ENCODE measurements at regions not wholly inside any gene's neighbourhood (a gene's known extent, or its start where the extent isn't known, plus 50 kb on each side); places are given as distances from the start of the nearest gene placed in this dataset.

GRCh38 chr1:209326831-209327230 is 256.7 kb upstream of the CAMK1G start:
- no peaks in the 10 kb centered on the region for H3K27me3 ChIP-seq (ENCODE audit: control insufficient read depth, insufficient read depth, low read length)
- no peak overlapping the region for H3K9ac ChIP-seq (ENCODE audit: low read length)
- no peaks in the 10 kb centered on the region for H3K4me1 ChIP-seq (ENCODE audit: control insufficient read depth, low read depth, low read length)
- H3K27ac ChIP-seq (ENCODE audit: low read length), result no peak overlapping the region
- H3K4me3 ChIP-seq (ENCODE audit: low read length), result no peak overlapping the region
- H3K36me3 ChIP-seq (ENCODE audit: control insufficient read depth, low read depth, low read length), result no peaks in the 10 kb centered on the region
- H3K9me3 ChIP-seq (ENCODE audit: control insufficient read depth, low read depth, low read length), result no peaks in the 10 kb centered on the region

GRCh38 chr1:209328196-209328595 is 255.3 kb upstream of the CAMK1G start:
- no peaks in the 10 kb centered on the region for H3K4me1 ChIP-seq (ENCODE audit: control insufficient read depth, low read depth, low read length)
- no peak overlapping the region for H3K27ac ChIP-seq (ENCODE audit: low read length)

GRCh38 chr1:209335178-209335577 is 248.3 kb upstream of the CAMK1G start:
- H3K4me3 ChIP-seq (ENCODE audit: low read length), result no peak overlapping the region
- H3K4me1 ChIP-seq (ENCODE audit: control insufficient read depth, low read depth, low read length), result no peaks in the 10 kb centered on the region
- no peaks in the 10 kb centered on the region for H3K9me3 ChIP-seq (ENCODE audit: control insufficient read depth, low read depth, low read length)
- no peak overlapping the region for H3K9ac ChIP-seq (ENCODE audit: low read length)
- H3K27ac ChIP-seq (ENCODE audit: low read length), result no peak overlapping the region
- no peaks in the 10 kb centered on the region for H3K36me3 ChIP-seq (ENCODE audit: control insufficient read depth, low read depth, low read length)
- H3K27me3 ChIP-seq (ENCODE audit: control insufficient read depth, insufficient read depth, low read length), result no peaks in the 10 kb centered on the region

More at GRCh38 chr1:209328196-209328595, 255.3 kb upstream of the CAMK1G start:
- Histone ChIP-seq H3K4me3 (ENCODE audit: low read length) (no peak overlapping the region), H3K9ac (ENCODE audit: low read length) (no peak overlapping the region), H3K9me3 (ENCODE audit: control insufficient read depth, low read depth, low read length) (no peaks in the 10 kb centered on the region), H3K27me3 (ENCODE audit: control insufficient read depth, insufficient read depth, low read length) (no peaks in the 10 kb centered on the region), H3K36me3 (ENCODE audit: control insufficient read depth, low read depth, low read length) (no peaks in the 10 kb centered on the region)

GRCh38 chr1:209341146-209341545 is 242.4 kb upstream of the CAMK1G start:
- no peak overlapping the region for H3K27ac ChIP-seq (ENCODE audit: low read length)
- H3K27me3 ChIP-seq (ENCODE audit: control insufficient read depth, insufficient read depth, low read length), result no peaks in the 10 kb centered on the region
- H3K4me1 ChIP-seq (ENCODE audit: control insufficient read depth, low read depth, low read length), result no peaks in the 10 kb centered on the region
- no peak overlapping the region for H3K9ac ChIP-seq (ENCODE audit: low read length)
- H3K4me3 ChIP-seq (ENCODE audit: low read length), result no peak overlapping the region
- no peaks in the 10 kb centered on the region for H3K36me3 ChIP-seq (ENCODE audit: control insufficient read depth, low read depth, low read length)
- no peaks in the 10 kb centered on the region for H3K9me3 ChIP-seq (ENCODE audit: control insufficient read depth, low read depth, low read length)

DNA sequence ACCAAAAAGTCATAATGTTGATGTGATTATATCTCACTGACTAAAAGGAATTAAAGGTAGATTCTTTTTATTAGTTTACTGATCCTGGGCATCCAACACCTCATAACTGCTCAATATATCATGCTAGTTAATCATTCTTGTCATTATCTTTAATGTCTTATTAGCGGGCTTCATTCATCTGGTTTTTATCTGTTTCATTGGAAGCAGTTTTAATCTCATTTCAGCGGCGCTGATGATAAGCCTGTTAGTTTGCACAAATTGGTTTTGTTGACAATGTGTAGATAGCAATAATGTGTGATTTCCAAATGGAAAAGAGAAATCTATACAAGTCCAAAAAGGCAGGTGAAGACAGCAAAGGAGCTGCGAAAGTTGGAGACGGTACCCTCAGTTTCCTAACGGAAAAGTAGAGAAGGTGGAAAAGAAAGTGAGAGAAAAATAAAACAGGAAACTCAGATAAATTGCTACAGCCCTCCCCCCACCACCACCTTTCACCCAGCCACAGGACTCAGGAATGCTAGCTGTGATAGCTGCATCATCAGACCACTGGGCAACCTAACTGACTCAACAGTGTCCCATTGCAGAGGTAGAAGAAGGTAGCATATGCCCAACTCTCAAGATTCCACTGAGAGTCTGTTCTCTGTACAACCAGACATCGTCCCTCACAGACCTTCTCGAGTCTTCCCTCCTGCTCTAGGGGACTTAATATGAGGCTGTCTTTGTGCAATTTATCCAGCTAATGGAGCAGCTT is 241.7 kb upstream of the CAMK1G start:
- no peaks in the 10 kb centered on the region for H3K27me3 ChIP-seq (ENCODE audit: control insufficient read depth, insufficient read depth, low read length)
- H3K36me3 ChIP-seq (ENCODE audit: control insufficient read depth, low read depth, low read length), result no peaks in the 10 kb centered on the region
- H3K4me3 ChIP-seq (ENCODE audit: low read length), result no peak overlapping the region
- no peaks in the 10 kb centered on the region for H3K9me3 ChIP-seq (ENCODE audit: control insufficient read depth, low read depth, low read length)
- H3K4me1 ChIP-seq (ENCODE audit: control insufficient read depth, low read depth, low read length), result no peaks in the 10 kb centered on the region
- H3K27ac ChIP-seq (ENCODE audit: low read length), result no peak overlapping the region
- no peak overlapping the region for H3K9ac ChIP-seq (ENCODE audit: low read length)

GRCh38 chr1:209342441-209343175 is 240.9 kb upstream of the CAMK1G start:
- no peak overlapping the region for H3K4me3 ChIP-seq (ENCODE audit: low read length)
- no peaks in the 10 kb centered on the region for H3K4me1 ChIP-seq (ENCODE audit: control insufficient read depth, low read depth, low read length)
- H3K27ac ChIP-seq (ENCODE audit: low read length), result no peak overlapping the region
- H3K27me3 ChIP-seq (ENCODE audit: control insufficient read depth, insufficient read depth, low read length), result no peaks in the 10 kb centered on the region
- H3K36me3 ChIP-seq (ENCODE audit: control insufficient read depth, low read depth, low read length), result no peaks in the 10 kb centered on the region
- no peak overlapping the region for H3K9ac ChIP-seq (ENCODE audit: low read length)
- no peaks in the 10 kb centered on the region for H3K9me3 ChIP-seq (ENCODE audit: control insufficient read depth, low read depth, low read length)

- Histone ChIP-seq H3K27me3 (ENCODE audit: control insufficient read depth, insufficient read depth, low read length) (no peaks in the 10 kb centered on the region), H3K27ac (ENCODE audit: low read length) (no peak overlapping the region), H3K9ac (ENCODE audit: low read length) (no peak overlapping the region), H3K4me1 (ENCODE audit: control insufficient read depth, low read depth, low read length) (no peaks in the 10 kb centered on the region), H3K9me3 (ENCODE audit: control insufficient read depth, low read depth, low read length) (no peaks in the 10 kb centered on the region), H3K4me3 (ENCODE audit: low read length) (no peak overlapping the region), H3K36me3 (ENCODE audit: control insufficient read depth, low read depth, low read length) (no peaks in the 10 kb centered on the region)
These were observed 240.0 kb upstream of the CAMK1G start for GRCh38 chr1:209343511-209343910.

GRCh38 chr1:209344156-209344555 is 239.4 kb upstream of the CAMK1G start:
- Histone ChIP-seq H3K4me1 (ENCODE audit: control insufficient read depth, low read depth, low read length) (no peaks in the 10 kb centered on the region), H3K27me3 (ENCODE audit: control insufficient read depth, insufficient read depth, low read length) (no peaks in the 10 kb centered on the region), H3K36me3 (ENCODE audit: control insufficient read depth, low read depth, low read length) (no peaks in the 10 kb centered on the region), H3K4me3 (ENCODE audit: low read length) (no peak overlapping the region), H3K27ac (ENCODE audit: low read length) (no peak overlapping the region), H3K9me3 (ENCODE audit: control insufficient read depth, low read depth, low read length) (no peaks in the 10 kb centered on the region), H3K9ac (ENCODE audit: low read length) (no peak overlapping the region)

- no peak overlapping the region for H3K4me3 ChIP-seq (ENCODE audit: low read length)
- peaks cover 12% of the 10 kb centered on the region for H3K4me1 ChIP-seq (ENCODE audit: control insufficient read depth, low read depth, low read length)
- no peaks in the 10 kb centered on the region for H3K27me3 ChIP-seq (ENCODE audit: control insufficient read depth, insufficient read depth, low read length)
- H3K9me3 ChIP-seq (ENCODE audit: control insufficient read depth, low read depth, low read length), result no peaks in the 10 kb centered on the region
- H3K36me3 ChIP-seq (ENCODE audit: control insufficient read depth, low read depth, low read length), result no peaks in the 10 kb centered on the region
- no peak overlapping the region for H3K27ac ChIP-seq (ENCODE audit: low read length)
- no peak overlapping the region for H3K9ac ChIP-seq (ENCODE audit: low read length)
These were observed 233.9 kb upstream of the CAMK1G start for GRCh38 chr1:209349363-209350308.

DNA sequence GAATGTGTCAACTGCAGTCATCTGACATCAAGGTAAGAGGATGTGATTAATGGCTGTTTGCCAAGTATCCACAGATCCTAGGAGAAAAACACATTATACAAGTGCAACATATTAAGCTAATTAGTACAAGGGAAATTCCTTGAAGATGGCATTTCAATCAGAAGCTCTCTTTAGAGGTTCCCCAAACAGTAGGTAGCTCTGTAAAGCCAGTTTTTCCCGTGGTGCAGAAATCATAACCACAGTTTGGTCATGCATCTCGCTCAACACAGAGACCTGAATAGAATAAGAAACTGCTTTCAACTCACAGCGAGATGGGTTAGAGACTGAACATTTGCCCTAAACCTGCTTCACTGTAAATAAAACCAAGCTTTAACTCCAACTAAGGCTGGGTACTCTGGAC is 230.5 kb upstream of the CAMK1G start:
- no peak overlapping the region for H3K4me3 ChIP-seq (ENCODE audit: low read length)
- H3K27ac ChIP-seq (ENCODE audit: low read length), result no peak overlapping the region
- H3K9ac ChIP-seq (ENCODE audit: low read length), result no peak overlapping the region
- H3K27me3 ChIP-seq (ENCODE audit: control insufficient read depth, insufficient read depth, low read length), result no peaks in the 10 kb centered on the region
- H3K9me3 ChIP-seq (ENCODE audit: control insufficient read depth, low read depth, low read length), result no peaks in the 10 kb centered on the region
- H3K36me3 ChIP-seq (ENCODE audit: control insufficient read depth, low read depth, low read length), result no peaks in the 10 kb centered on the region
- H3K4me1 ChIP-seq (ENCODE audit: control insufficient read depth, low read depth, low read length), result peaks cover 27% of the 10 kb centered on the region

DNA sequence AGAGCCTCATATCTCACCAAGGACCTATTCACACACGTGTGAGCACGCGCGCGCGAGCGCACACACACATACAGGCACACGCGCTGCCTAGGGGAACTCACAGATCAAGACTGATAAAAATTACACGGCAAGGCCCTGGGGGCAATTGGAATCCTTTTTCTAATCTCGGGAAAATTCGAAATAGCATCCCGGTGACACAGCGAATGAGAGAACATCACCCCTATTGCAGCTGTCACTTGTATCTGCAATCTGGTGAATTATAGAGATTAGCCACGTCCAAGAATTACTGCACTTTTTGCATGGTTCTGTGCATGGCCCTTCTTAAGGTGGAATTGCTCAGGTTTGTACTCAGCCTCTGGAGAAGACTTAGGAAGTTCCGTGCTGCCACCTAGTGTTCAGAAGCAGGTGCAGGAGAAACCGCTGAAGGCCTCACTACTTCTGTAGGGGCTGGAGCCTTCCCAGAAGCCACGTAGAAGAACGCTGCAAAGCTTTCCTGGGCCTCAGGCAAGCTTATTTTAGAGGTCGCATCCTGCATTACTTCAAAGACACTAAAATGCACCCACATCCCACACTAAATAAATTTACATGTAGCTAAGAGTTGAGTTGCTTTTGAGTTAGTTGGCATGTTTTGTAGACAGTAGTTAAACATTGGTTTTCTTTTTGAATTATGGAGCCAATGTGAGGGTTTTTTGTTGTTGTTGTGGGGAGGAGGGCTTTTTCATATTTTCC is 229.2 kb upstream of the CAMK1G start:
- Histone ChIP-seq H3K36me3 (ENCODE audit: control insufficient read depth, low read depth, low read length) (no peaks in the 10 kb centered on the region), H3K9ac (ENCODE audit: low read length) (no peak overlapping the region), H3K4me1 (ENCODE audit: control insufficient read depth, low read depth, low read length) (peaks cover 27% of the 10 kb centered on the region), H3K27ac (ENCODE audit: low read length) (no peak overlapping the region), H3K4me3 (ENCODE audit: low read length) (no peak overlapping the region), H3K27me3 (ENCODE audit: control insufficient read depth, insufficient read depth, low read length) (no peaks in the 10 kb centered on the region), H3K9me3 (ENCODE audit: control insufficient read depth, low read depth, low read length) (no peaks in the 10 kb centered on the region)

All from iPS-18a (cell line).